Activated T-helper 2 cell treated with anti-CD3 and anti-CD28 coated beads, Interferon-gamma antibody, Interleukin-2, Interleukin-4, amounts not matched to agents 10 μg/mL and 5 μg/mL and 100 μg/mL, durations not matched to agents 14 hours and 24 hours and 36 hours (primary cell): ENCODE measurements at regions not wholly inside any gene's neighbourhood (a gene's known extent, or its start where the extent isn't known, plus 50 kb on each side); places are given as distances from the start of the nearest gene placed in this dataset.

Experiments used
- DNase-seq: peaks from one replicate; pipeline ENCODE4 v3.0.0; 2021; ENCODE audit warnings: low spot score
- H3K27ac Mint-ChIP-seq: one replicate; pipeline ENCODE4 v1.8.0; 2021; ENCODE audit warnings: mixed read lengths
- H3K27me3 Mint-ChIP-seq: one replicate; pipeline ENCODE4 v1.8.0; 2021; ENCODE audit warnings: low read depth, mixed read lengths
- H3K36me3 Mint-ChIP-seq: one replicate; pipeline ENCODE4 v1.8.0; 2021; ENCODE audit warnings: low read depth, mixed read lengths
- H3K4me1 Mint-ChIP-seq: one replicate; pipeline ENCODE4 v1.8.0; 2021; ENCODE audit warnings: low read depth, mixed read lengths
- H3K4me3 Mint-ChIP-seq: one replicate; pipeline ENCODE4 v1.8.0; 2021; ENCODE audit warnings: low read depth, mild to moderate bottlenecking, moderate library complexity, mixed read lengths
- H3K9me3 Mint-ChIP-seq: one replicate; pipeline ENCODE4 v1.8.0; 2021; ENCODE audit warnings: mixed read lengths
- intact Hi-C: fragments of 100-400 bp; cut with micrococcal nuclease; formaldehyde crosslinking; loops from one replicate; pipeline ENCODE4 v1.15.1; 2023

DNA sequence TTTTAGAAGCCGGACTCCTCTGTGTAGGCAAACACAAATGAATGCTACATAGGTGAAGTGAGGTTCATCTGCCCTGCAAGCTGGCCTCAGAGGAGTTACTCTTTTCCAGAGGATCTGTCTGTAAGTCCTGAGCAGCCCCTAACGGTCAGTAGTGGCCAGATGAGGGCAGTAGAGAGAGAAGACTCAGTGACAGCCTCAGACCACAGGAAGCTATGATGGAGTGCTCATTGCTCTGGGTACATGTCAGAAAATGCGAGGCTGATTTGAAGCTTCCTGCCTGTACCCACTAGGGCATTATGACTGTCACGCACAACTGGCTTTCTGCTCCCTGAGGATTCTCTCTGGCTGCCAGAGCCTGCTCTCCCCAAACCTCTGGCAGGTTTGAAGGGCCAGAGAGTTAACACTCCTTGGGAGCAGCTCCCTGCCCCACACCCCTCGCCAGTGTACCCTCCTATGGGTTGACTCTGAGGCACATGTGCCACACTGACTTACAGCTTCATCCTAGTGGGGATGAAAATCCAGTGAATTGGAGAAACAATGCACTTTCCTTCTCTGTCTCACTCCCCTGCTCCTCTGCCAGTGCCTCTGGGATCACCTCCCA lies 141.5 kb downstream of the GABRG2 start:
- Mint-ChIP-seq H3K4me1 (no peaks in the 10 kb centered on the region), H3K4me3 (no peak overlapping the region), H3K9me3 (no peaks in the 10 kb centered on the region), H3K36me3 (no peaks in the 10 kb centered on the region), H3K27ac (no peak overlapping the region), H3K27me3 (no peaks in the 10 kb centered on the region)
- intact Hi-C loops = no loop called here
- no peak for DNase-seq

DNA sequence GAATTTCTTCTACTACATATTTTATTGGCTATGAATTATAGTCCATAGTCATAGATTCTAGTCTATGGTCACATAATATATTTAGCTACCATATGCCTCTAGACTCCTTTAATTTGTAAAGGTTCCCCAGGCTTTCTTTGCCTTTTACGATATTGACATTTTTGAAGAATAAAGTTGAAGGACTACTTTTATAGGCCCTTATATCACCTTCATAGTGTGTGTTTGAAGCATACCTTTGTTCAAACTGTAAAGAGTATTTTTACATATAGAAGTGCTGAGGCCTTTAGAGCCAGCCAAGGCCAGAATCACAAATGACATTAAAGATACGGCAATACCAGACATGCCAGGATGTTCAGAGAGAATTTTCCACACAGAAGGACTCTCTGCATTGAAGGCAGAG lies 147.0 kb downstream of the GABRG2 start:
- no peak for DNase-seq
- no peaks in the 10 kb centered on the region for H3K36me3 Mint-ChIP-seq
- no peak overlapping the region for H3K27ac Mint-ChIP-seq
- no peak overlapping the region for H3K4me3 Mint-ChIP-seq
- H3K27me3 Mint-ChIP-seq = no peaks in the 10 kb centered on the region
- H3K4me1 Mint-ChIP-seq = no peaks in the 10 kb centered on the region
- H3K9me3 Mint-ChIP-seq = no peaks in the 10 kb centered on the region
- intact Hi-C loops = no loop called here

GRCh38 chr5:162217037-162217436 lies 149.5 kb downstream of the GABRG2 start:
- Mint-ChIP-seq H3K9me3 (peaks cover 3% of the 10 kb centered on the region), H3K4me3 (no peak overlapping the region), H3K27ac (no peak overlapping the region), H3K4me1 (no peaks in the 10 kb centered on the region), H3K36me3 (no peaks in the 10 kb centered on the region), H3K27me3 (no peaks in the 10 kb centered on the region)
- intact Hi-C loops = no loop called here
- DNase-seq = no peak

DNA sequence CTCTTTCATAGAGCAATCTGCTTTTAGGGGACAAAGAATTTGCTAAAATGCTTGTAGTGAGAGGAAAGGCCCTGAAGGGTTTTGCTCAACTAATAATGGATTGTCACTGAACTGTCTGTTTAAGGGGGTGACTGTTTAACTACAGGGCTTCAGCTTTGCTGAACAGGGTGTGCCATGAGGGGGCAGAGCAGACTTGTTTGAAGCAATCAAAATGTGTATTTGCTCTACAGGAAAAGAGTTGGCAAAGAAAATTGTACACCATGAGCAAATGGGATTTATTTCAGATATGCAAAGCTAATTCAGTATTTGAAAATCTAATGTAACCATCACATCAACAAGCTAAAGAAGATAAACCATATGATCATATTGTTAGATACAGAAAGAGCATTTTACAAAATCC lies 154.3 kb downstream of the GABRG2 start:
- Mint-ChIP-seq H3K9me3 (peaks cover 3% of the 10 kb centered on the region), H3K4me3 (no peak overlapping the region), H3K4me1 (no peaks in the 10 kb centered on the region), H3K27ac (no peak overlapping the region), H3K36me3 (no peaks in the 10 kb centered on the region), H3K27me3 (no peaks in the 10 kb centered on the region)
- DNase-seq = no peak
- intact Hi-C loops = no loop called here

- H3K4me3 Mint-ChIP-seq = no peak overlapping the region
- no peaks in the 10 kb centered on the region for H3K4me1 Mint-ChIP-seq
- peaks cover 4% of the 10 kb centered on the region for H3K9me3 Mint-ChIP-seq
- no peaks in the 10 kb centered on the region for H3K36me3 Mint-ChIP-seq
- H3K27ac Mint-ChIP-seq = no peak overlapping the region
- intact Hi-C loops = no loop called here
- no peak for DNase-seq
- H3K27me3 Mint-ChIP-seq = no peaks in the 10 kb centered on the region
These were observed 159.5 kb downstream of the GABRG2 start for GRCh38 chr5:162227075-162227474.

- intact Hi-C loops = no loop called here
- Mint-ChIP-seq H3K36me3 (no peaks in the 10 kb centered on the region), H3K4me3 (no peak overlapping the region), H3K27ac (no peak overlapping the region), H3K27me3 (no peaks in the 10 kb centered on the region), H3K9me3 (peaks cover 17% of the 10 kb centered on the region), H3K4me1 (no peaks in the 10 kb centered on the region)
- DNase-seq = no peak
These were observed 162.8 kb downstream of the GABRG2 start for GRCh38 chr5:162230348-162230747.

DNA sequence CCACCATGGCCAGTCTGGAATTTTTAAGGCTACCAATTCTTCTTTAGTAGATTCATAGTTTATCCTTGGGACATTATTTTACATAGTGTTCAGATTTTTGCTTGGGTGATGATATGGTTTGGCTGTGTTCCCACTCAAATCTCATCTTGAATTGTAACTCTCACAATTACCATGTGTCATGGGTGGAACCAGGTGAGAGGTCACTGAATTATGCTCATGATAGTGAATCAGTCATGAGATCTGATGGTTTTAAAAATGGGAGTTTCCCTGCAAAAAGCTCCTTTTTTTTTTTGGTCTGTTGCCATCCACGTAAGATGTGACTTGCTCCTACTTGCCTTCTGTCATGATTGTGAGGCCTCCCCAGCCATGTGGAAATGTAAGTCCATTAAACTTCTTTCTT lies 163.9 kb downstream of the GABRG2 start:
- no peaks in the 10 kb centered on the region for H3K4me1 Mint-ChIP-seq

GRCh38 chr5:162240734-162241133 lies 173.2 kb downstream of the GABRG2 start:
- Mint-ChIP-seq H3K9me3 (peaks cover 12% of the 10 kb centered on the region), H3K36me3 (no peaks in the 10 kb centered on the region), H3K4me1 (no peaks in the 10 kb centered on the region), H3K4me3 (no peak overlapping the region), H3K27me3 (no peaks in the 10 kb centered on the region), H3K27ac (no peak overlapping the region)
- DNase-seq = no peak
- intact Hi-C loops = no loop called here

More for the DNA sequence above, 163.9 kb downstream of the GABRG2 start:
- DNase-seq = no peak
- no peaks in the 10 kb centered on the region for H3K27me3 Mint-ChIP-seq
- H3K4me3 Mint-ChIP-seq = no peak overlapping the region
- peaks cover 21% of the 10 kb centered on the region for H3K9me3 Mint-ChIP-seq
- no peak overlapping the region for H3K27ac Mint-ChIP-seq
- H3K36me3 Mint-ChIP-seq = no peaks in the 10 kb centered on the region
- intact Hi-C loops = no loop called here

DNA sequence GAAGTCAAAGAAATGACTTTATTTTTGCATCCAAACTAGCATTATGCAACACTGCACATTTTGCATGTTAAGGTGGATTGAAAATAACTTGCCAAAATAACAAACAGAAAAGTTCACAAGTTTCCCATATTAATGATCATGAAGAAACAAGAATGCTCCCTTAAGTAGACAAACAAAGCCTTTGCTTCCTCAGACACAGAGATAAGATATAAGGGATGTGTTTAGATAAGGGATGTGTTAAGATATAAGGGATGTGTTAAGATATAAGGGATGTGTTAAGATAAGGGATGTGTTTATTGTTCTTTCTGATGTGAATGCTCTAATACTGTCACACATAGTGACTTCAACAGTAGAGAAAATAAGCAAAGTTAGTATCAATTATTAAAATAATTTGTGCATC lies 174.8 kb downstream of the GABRG2 start:
- DNase-seq = no peak
- intact Hi-C loops = no loop called here
- Mint-ChIP-seq H3K4me3 (no peak overlapping the region), H3K4me1 (no peaks in the 10 kb centered on the region), H3K9me3 (peaks cover 4% of the 10 kb centered on the region), H3K27ac (no peak overlapping the region), H3K36me3 (no peaks in the 10 kb centered on the region), H3K27me3 (no peaks in the 10 kb centered on the region)

- Mint-ChIP-seq H3K27ac (no peak overlapping the region), H3K4me1 (no peaks in the 10 kb centered on the region), H3K9me3 (no peaks in the 10 kb centered on the region), H3K27me3 (no peaks in the 10 kb centered on the region), H3K36me3 (no peaks in the 10 kb centered on the region), H3K4me3 (no peak overlapping the region)
- no peak for DNase-seq
- intact Hi-C loops = no loop called here
These were observed 176.1 kb downstream of the GABRG2 start for GRCh38 chr5:162243651-162244050.

- no peak overlapping the region for H3K4me3 Mint-ChIP-seq
- no peak overlapping the region for H3K27ac Mint-ChIP-seq
These were observed 180.6 kb downstream of the GABRG2 start for GRCh38 chr5:162248107-162248713.

GRCh38 chr5:162256711-162257110 lies 189.1 kb downstream of the GABRG2 start:
- H3K36me3 Mint-ChIP-seq = no peaks in the 10 kb centered on the region
- H3K9me3 Mint-ChIP-seq = no peaks in the 10 kb centered on the region

More at GRCh38 chr5:162248107-162248713, 180.6 kb downstream of the GABRG2 start:
- Mint-ChIP-seq H3K27me3 (no peaks in the 10 kb centered on the region), H3K4me1 (no peaks in the 10 kb centered on the region), H3K36me3 (no peaks in the 10 kb centered on the region), H3K9me3 (no peaks in the 10 kb centered on the region)
- no peak for DNase-seq
- intact Hi-C loops = no loop called here

DNA sequence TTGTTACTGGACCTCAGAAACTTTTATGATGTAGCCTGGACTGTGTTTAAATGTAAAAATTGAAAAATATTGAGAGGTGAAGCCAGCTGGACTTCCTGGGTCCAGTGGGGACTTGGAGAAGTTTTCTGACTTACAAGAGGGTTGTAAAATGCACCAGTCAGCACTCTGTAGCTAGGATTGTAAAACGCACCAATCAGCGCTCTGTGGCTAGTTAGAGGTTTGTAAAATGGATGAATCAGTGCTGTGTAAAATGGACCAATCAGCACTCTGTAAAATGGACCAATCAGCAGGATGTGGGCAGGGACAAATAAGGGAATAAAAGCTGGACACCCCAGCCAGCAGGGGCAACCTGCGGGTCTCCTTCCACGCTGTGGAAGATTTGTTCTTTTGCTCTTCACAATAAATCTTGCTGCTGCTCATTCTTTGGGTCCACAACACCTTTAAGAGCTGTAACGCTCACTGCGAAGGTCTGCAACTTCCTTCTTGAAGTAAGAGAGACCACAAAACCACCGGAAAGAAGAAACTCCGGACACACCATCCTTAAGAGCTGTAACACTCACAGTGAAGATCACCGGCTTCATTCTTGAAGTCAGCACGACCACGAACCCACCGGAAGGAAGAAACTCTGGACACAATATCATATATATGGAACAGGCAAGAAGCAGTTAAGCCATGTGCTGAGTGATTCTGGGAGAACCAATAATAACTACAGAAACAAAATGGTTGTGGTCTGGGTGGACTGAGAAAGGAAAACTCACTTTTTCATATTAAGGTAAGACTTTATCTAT lies 201.3 kb downstream of the GABRG2 start:
- no peaks in the 10 kb centered on the region for H3K4me1 Mint-ChIP-seq
- intact Hi-C loops = no loop called here
- H3K27me3 Mint-ChIP-seq = no peaks in the 10 kb centered on the region
- no peak for DNase-seq
- H3K36me3 Mint-ChIP-seq = no peaks in the 10 kb centered on the region
- no peaks in the 10 kb centered on the region for H3K9me3 Mint-ChIP-seq
- no peak overlapping the region for H3K4me3 Mint-ChIP-seq
- no peak overlapping the region for H3K27ac Mint-ChIP-seq

More at GRCh38 chr5:162256711-162257110, 189.1 kb downstream of the GABRG2 start:
- Mint-ChIP-seq H3K27me3 (no peaks in the 10 kb centered on the region), H3K4me3 (no peak overlapping the region), H3K27ac (no peak overlapping the region), H3K4me1 (no peaks in the 10 kb centered on the region)
- no peak for DNase-seq
- intact Hi-C loops = no loop called here
